H1 (cell line): ENCODE measurements at regions not wholly inside any gene's neighbourhood (a gene's known extent, or its start where the extent isn't known, plus 50 kb on each side); places are given as distances from the start of the nearest gene placed in this dataset.

ENCODE experiments used
- CTCF ChIA-PET: fragments of 300-600 bp; sonication (Branson Sonifier 250); formaldehyde crosslinking; loops from one replicate; lab custom pipeline; 2021; ENCODE audit not compliant: partially characterized antibody; lab: Charles Lee
- POLR2A ChIA-PET: fragments of 300-600 bp; sonication (Branson Sonifier 250); formaldehyde crosslinking; loops from one replicate; lab custom pipeline; 2021; ENCODE audit warnings: inconsistent platforms; ENCODE audit not compliant: partially characterized antibody; lab: Charles Lee
- DNase-seq, 2 experiments: peaks; one replicate each; pipeline versions ENCODE4 v3.0.0 to v3.0.0-alpha.2; 2010 to 2022; ENCODE audit warnings: low spot score in 2 of 2, low read depth in 1 of 2, mixed read lengths in 1 of 2
- FAIRE-seq: peaks from 2 replicates; lab custom pipeline; 2011; peaks lifted over from hg19 to GRCh38; lab: Jason Lieb, UNC
- H2AFZ ChIP-seq: 2 replicates; pipeline ENCODE4 v1.8.1; 2012; ENCODE audit warnings: low read length, inconsistent platforms
- H2AK5ac ChIP-seq: 2 replicates; pipeline ENCODE4 v1.6.1; 2013; ENCODE audit warnings: low read depth, low read length
- H2BK120ac ChIP-seq: replicated peaks from 2 replicates; pipeline ENCODE3; 2013; ENCODE audit warnings: low read depth, low read length, inconsistent platforms
- H2BK12ac ChIP-seq: 2 replicates; pipeline ENCODE4 v1.6.1; 2013; ENCODE audit warnings: low read depth, low read length
- H2BK15ac ChIP-seq: 2 replicates; pipeline ENCODE4 v1.6.1; 2013; ENCODE audit warnings: low read length
- H2BK20ac ChIP-seq: 2 replicates; pipeline ENCODE4 v1.6.1; 2013; ENCODE audit warnings: low read length
- H2BK5ac ChIP-seq: 2 replicates; pipeline ENCODE4 v1.6.1; 2013; ENCODE audit warnings: low read depth, low read length
- H3K14ac ChIP-seq: 2 replicates; pipeline ENCODE4 v1.6.1; 2013; ENCODE audit warnings: inconsistent platforms; ENCODE audit not compliant: insufficient read length
- H3K18ac ChIP-seq: 2 replicates; pipeline ENCODE4 v1.6.1; 2013; ENCODE audit warnings: low read length; ENCODE audit errors: extremely low read depth
- H3K23ac ChIP-seq: 2 replicates; pipeline ENCODE4 v1.6.1; 2013; ENCODE audit warnings: inconsistent platforms; ENCODE audit not compliant: insufficient read length
- H3K23me2 ChIP-seq: 2 replicates; pipeline ENCODE4 v1.6.1; 2013; ENCODE audit warnings: low read depth, low read length
- H3K27ac ChIP-seq: 2 replicates; pipeline ENCODE4 v1.6.1; 2011; ENCODE audit warnings: low read depth, low read length, inconsistent platforms
- H3K27me3 ChIP-seq, 4 experiments: replicated peaks in 1 of 4; 1 replicate in 1 of 4; 2 replicates in 3 of 4; pipeline versions ENCODE4 v1.6.1 to v1.8.1; 2011 to 2013; ENCODE audit warnings: low read length in 3 of 4, mild to moderate bottlenecking in 3 of 4, inconsistent platforms in 2 of 4, mixed read lengths in 2 of 4, moderate library complexity in 1 of 4; ENCODE audit not compliant: control insufficient read depth in 3 of 4, insufficient read depth in 3 of 4; ENCODE audit errors: extremely low read depth in 1 of 4
- H3K36me3 ChIP-seq, 4 experiments: 2 replicates each; pipeline versions ENCODE4 v1.6.1 to v1.8.1; 2011 to 2013; ENCODE audit warnings: mild to moderate bottlenecking in 4 of 4, low read length in 3 of 4, moderate library complexity in 2 of 4, control low read depth in 1 of 4, inconsistent platforms in 1 of 4; ENCODE audit not compliant: insufficient read depth in 4 of 4, control insufficient read depth in 2 of 4
- H3K4ac ChIP-seq: replicated peaks from 2 replicates; pipeline ENCODE3; 2013; ENCODE audit warnings: low read length, low read depth, mixed read lengths, inconsistent platforms; ENCODE audit not compliant: insufficient read length
- H3K4me1 ChIP-seq, 4 experiments: replicated peaks in 1 of 4; 1 replicate in 1 of 4; 2 replicates in 3 of 4; pipeline versions ENCODE4 v1.6.1 to v1.8.1; 2011 to 2013; ENCODE audit warnings: low read length in 3 of 4, inconsistent platforms in 2 of 4, mixed read lengths in 1 of 4; ENCODE audit not compliant: insufficient read depth in 4 of 4, control insufficient read depth in 3 of 4
- H3K4me2 ChIP-seq, 2 experiments: 2 replicates each; pipeline versions ENCODE4 v1.6.1 to v1.8.1; 2011 to 2013; ENCODE audit warnings: low read depth in 2 of 2, low read length in 2 of 2, control low read depth in 1 of 2, inconsistent platforms in 1 of 2, mild to moderate bottlenecking in 1 of 2; ENCODE audit not compliant: insufficient read depth in 1 of 2
- H3K4me3 ChIP-seq, 4 experiments: fragments of 200-600, 300-600 bp in 1 of 4; sonication (generic), shearing (Covaris generic), sonication (Bioruptor Twin) in 1 of 4; 2 replicates each; pipeline versions ENCODE4 v1.5.1 to v1.8.1; 2011 to 2016; ENCODE audit warnings: low read length in 4 of 4, low read depth in 3 of 4, control low read depth in 2 of 4, inconsistent platforms in 2 of 4, mild to moderate bottlenecking in 2 of 4, mixed read lengths in 1 of 4, moderate library complexity in 1 of 4; ENCODE audit not compliant: insufficient read depth in 2 of 4; ENCODE audit errors: extremely low read depth in 1 of 4
- H3K56ac ChIP-seq: replicated peaks from 2 replicates; pipeline ENCODE3; 2013; ENCODE audit warnings: low read depth, mild to moderate bottlenecking, mixed read lengths, low read length, inconsistent platforms; ENCODE audit not compliant: insufficient read length
- H3K79me1 ChIP-seq: 2 replicates; pipeline ENCODE4 v1.6.1; 2013; ENCODE audit warnings: low read depth, low read length, control low read depth
- H3K79me2 ChIP-seq, 2 experiments: 2 replicates each; pipeline versions ENCODE4 v1.6.1 to v1.8.1; 2012 to 2013; ENCODE audit warnings: low read length in 2 of 2, mild to moderate bottlenecking in 2 of 2, inconsistent platforms in 1 of 2; ENCODE audit not compliant: insufficient read depth in 2 of 2, control insufficient read depth in 1 of 2
- H3K9ac ChIP-seq, 4 experiments: replicated peaks in 1 of 4; 1 replicate in 1 of 4; 2 replicates in 3 of 4; pipeline versions ENCODE4 v1.6.1 to v1.8.1; 2011 to 2013; ENCODE audit warnings: low read depth in 3 of 4, low read length in 3 of 4, control low read depth in 2 of 4, mild to moderate bottlenecking in 2 of 4, moderate library complexity in 2 of 4, inconsistent platforms in 1 of 4; ENCODE audit errors: extremely low read depth in 1 of 4
- H3K9me3 ChIP-seq, 2 experiments: 2 replicates each; pipeline versions ENCODE4 v1.6.1 to v1.8.1; 2012 to 2013; ENCODE audit warnings: mild to moderate bottlenecking in 2 of 2, moderate library complexity in 2 of 2, control low read depth in 1 of 2, inconsistent platforms in 1 of 2, low read depth in 1 of 2, low read length in 1 of 2, mixed read lengths in 1 of 2; ENCODE audit not compliant: insufficient read depth in 2 of 2
- H4K20me1 ChIP-seq, 2 experiments: replicated peaks in 1 of 2; 2 replicates each; pipeline versions ENCODE3 to v1.8.1; 2011 to 2013; ENCODE audit warnings: inconsistent platforms in 2 of 2, low read length in 2 of 2, mild to moderate bottlenecking in 1 of 2; ENCODE audit not compliant: insufficient read depth in 2 of 2, control insufficient read depth in 1 of 2
- H4K5ac ChIP-seq: 2 replicates; pipeline ENCODE4 v1.6.1; 2013; ENCODE audit warnings: low read length, low read depth, mixed read lengths, inconsistent platforms; ENCODE audit not compliant: insufficient read length
- H4K8ac ChIP-seq: 2 replicates; pipeline ENCODE4 v1.8.0; 2013; ENCODE audit warnings: mild to moderate bottlenecking, moderate library complexity, low read length, inconsistent platforms; ENCODE audit not compliant: insufficient read depth; ENCODE audit errors: extremely low read depth
- H4K91ac ChIP-seq: replicated peaks from 2 replicates; pipeline ENCODE3; 2013; ENCODE audit warnings: low read length, mixed read lengths, inconsistent platforms; ENCODE audit not compliant: insufficient read length
- BACH1 ChIP-seq: IDR thresholded peaks from 2 replicates; pipeline ENCODE4 v1.6.1; 2012; ENCODE audit warnings: low read length, improper control_type of control experiment
- EP300 ChIP-seq, 2 experiments: IDR thresholded peaks; 1 replicate in 1 of 2; 2 replicates in 1 of 2; pipeline ENCODE4 v1.6.1; 2011 to 2012; ENCODE audit warnings: low read depth in 2 of 2, low read length in 2 of 2, mild to moderate bottlenecking in 2 of 2, borderline replicate concordance in 1 of 2, inconsistent platforms in 1 of 2, moderate library complexity in 1 of 2
- GTF2F1 ChIP-seq: IDR thresholded peaks from 2 replicates; pipeline ENCODE4 v1.6.1; 2012; ENCODE audit warnings: low read depth, low read length, improper control_type of control experiment, borderline replicate concordance
- HDAC6 ChIP-seq: IDR thresholded peaks from one replicate; pipeline ENCODE4 v1.7.1; 2012; ENCODE audit warnings: low read depth, mild to moderate bottlenecking, inconsistent platforms, low read length, moderate library complexity
- JUN ChIP-seq: IDR thresholded peaks from 2 replicates; pipeline ENCODE4 v1.6.1; 2011; ENCODE audit warnings: low read depth, mild to moderate bottlenecking, improper control_type of control experiment, low read length
- NANOG ChIP-seq: IDR thresholded peaks from 2 replicates; pipeline ENCODE4 v1.6.1; 2011; ENCODE audit warnings: low read length, low read depth, mild to moderate bottlenecking, inconsistent platforms; ENCODE audit not compliant: insufficient read depth, poor library complexity, severe bottlenecking
- PHF8 ChIP-seq: fragments of 200-600 bp; sonication (generic); conservative IDR thresholded peaks from 2 replicates; pipeline ENCODE4 v1.7.1; 2012; ENCODE audit warnings: low read depth, mild to moderate bottlenecking, inconsistent platforms, low read length, moderate library complexity
- POLR2A ChIP-seq, 2 experiments: IDR thresholded peaks; 1 replicate in 1 of 2; 2 replicates in 1 of 2; pipeline ENCODE4 v1.6.1; 2011; ENCODE audit warnings: low read depth in 2 of 2, low read length in 2 of 2, mild to moderate bottlenecking in 2 of 2; ENCODE audit errors: control extremely low read depth in 1 of 2
- SAP30 ChIP-seq: fragments of 300-600 bp; sonication (generic); IDR thresholded peaks from 2 replicates; pipeline ENCODE4 v1.7.1; 2012; ENCODE audit warnings: low read length, moderate library complexity, mild to moderate bottlenecking, inconsistent platforms; ENCODE audit not compliant: insufficient read depth, insufficient replicate concordance
- TBP ChIP-seq: IDR thresholded peaks from 2 replicates; pipeline ENCODE4 v1.6.1; 2011; ENCODE audit warnings: low read depth, low read length, improper control_type of control experiment
- WGBS, 2 experiments: shearing (Covaris generic) in 1 of 2; methylation state at CpG; one replicate each; pipeline versions ENCODE4 v1.1.6 to v1.1.7; 2013 to 2015; ENCODE audit warnings: low lambda C conversion rate in 2 of 2, mixed read lengths in 2 of 2, inconsistent platforms in 1 of 2, low coverage in 1 of 2, missing lambda C conversion rate in 1 of 2; ENCODE audit not compliant: insufficient replicate concordance in 2 of 2, insufficient coverage in 1 of 2, insufficient read length in 1 of 2; ENCODE audit errors: extremely low coverage in 1 of 2, missing lambda C conversion rate in 1 of 2; 5-methylcytosine and 5-hydroxymethylcytosine counted together
- TF ChIP-seq, protein P1 (sequence below): IDR thresholded peaks from 2 replicates; pipeline ENCODE4 v1.6.1; 2011; ENCODE audit warnings: low read length, improper control_type of control experiment

DNA sequence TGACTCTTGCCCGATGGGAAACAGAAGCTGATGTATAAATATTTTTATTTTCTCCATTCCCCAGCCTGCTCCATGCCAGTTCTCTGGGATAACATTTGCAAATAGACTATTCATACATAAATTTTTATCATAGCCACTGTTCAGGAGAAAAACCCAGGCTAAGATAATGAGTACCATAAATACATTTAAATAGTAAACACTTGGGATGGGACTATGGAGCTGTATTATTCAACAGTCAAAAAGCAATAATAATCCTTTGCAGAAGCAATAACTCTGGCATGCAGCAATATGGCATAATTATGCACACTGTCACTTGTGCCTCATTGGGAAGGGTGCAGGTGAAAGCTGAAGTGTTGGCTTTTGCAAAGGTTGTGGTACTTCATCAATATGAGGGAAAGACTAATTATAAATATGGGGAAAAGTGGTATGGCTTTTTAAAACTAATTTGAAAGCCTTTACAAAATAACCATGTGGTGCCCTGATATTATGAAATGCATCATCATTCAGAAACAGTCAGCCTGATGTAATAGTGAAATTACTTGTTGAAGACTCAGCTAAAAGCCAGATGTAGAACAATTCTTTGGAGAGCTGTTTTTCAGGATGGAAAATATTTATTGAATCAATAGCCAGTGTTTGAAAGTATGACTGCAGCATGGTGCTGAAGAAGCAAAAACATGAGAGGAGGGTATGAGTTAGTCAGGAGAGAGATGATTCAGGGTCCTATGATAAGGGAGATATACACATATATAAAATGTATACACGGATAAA lies 2476.7 kb downstream of the PCDH9 start:
- no peak overlapping the region for H2BK15ac ChIP-seq
- no peak overlapping the region for H2AFZ ChIP-seq
- no peak overlapping the region for H2BK20ac ChIP-seq
- CTCF ChIA-PET: no interaction called here
- no peak overlapping the region for H3K4me2 ChIP-seq
- H3K14ac ChIP-seq: no peak overlapping the region
- H3K23ac ChIP-seq: no peak overlapping the region
- H3K36me3 ChIP-seq: no peaks in the 10 kb centered on the region
- DNase-seq: no peak
- FAIRE-seq: no peak
- no peak overlapping the region for H4K8ac ChIP-seq
- no peaks in the 10 kb centered on the region for H3K9me3 ChIP-seq
- no peak overlapping the region for H3K18ac ChIP-seq
- peaks cover 0 to 5% (median 2%) of the 10 kb centered on the region in 4 experiments; a peak in 1 of 7 replicates for H3K4me1 ChIP-seq
- no peaks in the 10 kb centered on the region for H3K23me2 ChIP-seq
- H2BK120ac ChIP-seq: no peak overlapping the region
- H2BK12ac ChIP-seq: no peak overlapping the region
- no peak overlapping the region for H2BK5ac ChIP-seq
- POLR2A ChIA-PET: no interaction called here
- no peaks in the 10 kb centered on the region for H3K79me2 ChIP-seq
- H3K56ac ChIP-seq: no peak overlapping the region
- H4K20me1 ChIP-seq: no peaks in the 10 kb centered on the region
- no peak overlapping the region for H3K4me3 ChIP-seq
- WGBS, 2 experiments: 85% methylated on average over 2 of the region's 2 CpGs; no CpG with 5 or more reads in 1 of the 2 experiments
- no peak overlapping the region for H3K9ac ChIP-seq
- no peak overlapping the region for H4K91ac ChIP-seq
- H3K79me1 ChIP-seq: no peaks in the 10 kb centered on the region
- H3K27ac ChIP-seq: no peak overlapping the region
- no peak overlapping the region for H3K4ac ChIP-seq
- no peaks in the 10 kb centered on the region for H3K27me3 ChIP-seq
- H2AK5ac ChIP-seq: no peak overlapping the region
- H4K5ac ChIP-seq: no peak overlapping the region
- TF ChIP-seq HDAC6 (no peak), PHF8 (no peak), JUN (no peak), SAP30 (no peak), TBP (no peak), NANOG (no peak), POLR2A (IDR thresholded peaks at IDR 0.05; ENCODE audit: control extremely low read depth in 1 of 2, low read depth in 2 of 2, low read length in 2 of 2) (no peak), EP300 (IDR thresholded peaks at IDR 0.05; ENCODE audit: borderline replicate concordance in 1 of 2, low read depth in 2 of 2, low read length in 2 of 2) (no peak), GTF2F1 (no peak), BACH1 (no peak)
- TF ChIP-seq, protein P1, sequence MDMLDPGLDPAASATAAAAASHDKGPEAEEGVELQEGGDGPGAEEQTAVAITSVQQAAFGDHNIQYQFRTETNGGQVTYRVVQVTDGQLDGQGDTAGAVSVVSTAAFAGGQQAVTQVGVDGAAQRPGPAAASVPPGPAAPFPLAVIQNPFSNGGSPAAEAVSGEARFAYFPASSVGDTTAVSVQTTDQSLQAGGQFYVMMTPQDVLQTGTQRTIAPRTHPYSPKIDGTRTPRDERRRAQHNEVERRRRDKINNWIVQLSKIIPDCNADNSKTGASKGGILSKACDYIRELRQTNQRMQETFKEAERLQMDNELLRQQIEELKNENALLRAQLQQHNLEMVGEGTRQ: no peak
